ENCODE measurements at regions not wholly inside any gene's neighbourhood (a gene's known extent, or its start where the extent isn't known, plus 50 kb on each side); places are given as distances from the start of the nearest gene placed in this dataset.

- no peak for TF ChIP-seq CTCF (IDR thresholded peaks at IDR 0.05)
- no peak for TF ChIP-seq POLR2A (IDR thresholded peaks at IDR 0.05)
Measured at GRCh38 chr21:21929226-21929625, 931.0 kb downstream of the NCAM2 start.

Measured in right lobe of liver (tissue), 4 donors.